ENCODE measurements at regions not wholly inside any gene's neighbourhood (a gene's known extent, or its start where the extent isn't known, plus 50 kb on each side); places are given as distances from the start of the nearest gene placed in this dataset.

- in situ Hi-C loops (cut with MboI), result no loop called here
- ChIA-PET CTCF (ENCODE audit: low intra/inter-chr PET ratio) (interaction anchor here (0.6 kb wide), 1 partner anchor 47 kb away, joined by 4 read pairs; no protein-coding TSS in a partner anchor), POLR2A (interaction anchor here (0.6 kb wide), 1 partner anchor 10 kb away, joined by 3 read pairs; no protein-coding TSS in a partner anchor)
- Histone ChIP-seq H3K4me3 (no peak overlapping the region), H3K9ac (ENCODE audit: insufficient read depth in 1 of 2, low read depth in 2 of 2, low read length in 2 of 2) (no peak overlapping the region), H3K27ac (ENCODE audit: extremely low read depth, low read depth, low read length) (no peak overlapping the region), H4K20me1 (replicated peaks; ENCODE audit: control insufficient read depth, insufficient read depth, low read length) (peaks cover 13% of the 10 kb centered on the region; the same call in 1 of the 2 replicates), H3K27me3 (ENCODE audit: control insufficient read depth in 2 of 2, insufficient read depth in 2 of 2, low read length in 2 of 2) (no peaks in the 10 kb centered on the region), H3K36me3 (ENCODE audit: control insufficient read depth, insufficient read depth, low read length) (peaks cover 24% of the 10 kb centered on the region; the same call in 1 of the 3 replicates), H3K4me1 (replicated peaks in 1 of 2; ENCODE audit: control insufficient read depth in 2 of 2, insufficient read depth in 2 of 2, low read length in 2 of 2) (peaks cover 0 to 42% of the 10 kb centered on the region in 2 experiments; a peak in 2 of 5 replicates), H2AFZ (ENCODE audit: low read depth, low read length) (no peak overlapping the region), H3K4me2 (ENCODE audit: insufficient read depth, low read length) (no peak overlapping the region), H3K9me1 (ENCODE audit: control insufficient read depth, insufficient read depth, low read length) (peaks cover 3% of the 10 kb centered on the region), H3K79me2 (ENCODE audit: control insufficient read depth, insufficient read depth, low read length) (peaks cover 36% of the 10 kb centered on the region), H3K9me3 (replicated peaks; ENCODE audit: control insufficient read depth, insufficient read depth, low read depth, low read length) (no peaks in the 10 kb centered on the region)
- ATAC-seq (no peak), FAIRE-seq (no peak), DNase-seq (ENCODE audit: extremely low read depth in 1 of 4, low spot score in 3 of 4) (no peak)
- no TSS peak for BruUV-seq (replicated peaks)
- WGBS (ENCODE audit: insufficient coverage, low coverage, missing lambda C conversion rate), result 89% methylated on average over 11 of the region's 11 CpGs
- intact Hi-C loops (cut with micrococcal nuclease), result no loop called here
- TF ChIP-seq, protein P1, sequence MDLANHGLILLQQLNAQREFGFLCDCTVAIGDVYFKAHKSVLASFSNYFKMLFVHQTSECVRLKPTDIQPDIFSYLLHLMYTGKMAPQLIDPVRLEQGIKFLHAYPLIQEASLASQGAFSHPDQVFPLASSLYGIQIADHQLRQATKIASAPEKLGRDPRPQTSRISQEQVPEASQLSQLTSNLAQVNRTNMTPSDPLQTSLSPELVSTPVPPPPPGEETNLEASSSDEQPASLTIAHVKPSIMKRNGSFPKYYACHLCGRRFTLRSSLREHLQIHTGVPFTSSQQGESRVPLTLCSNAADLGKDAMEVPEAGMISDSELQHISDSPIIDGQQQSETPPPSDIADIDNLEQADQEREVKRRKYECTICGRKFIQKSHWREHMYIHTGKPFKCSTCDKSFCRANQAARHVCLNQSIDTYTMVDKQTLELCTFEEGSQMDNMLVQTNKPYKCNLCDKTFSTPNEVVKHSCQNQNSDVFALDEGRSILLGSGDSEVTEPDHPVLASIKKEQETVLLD (IDR thresholded peaks at IDR 0.05), result no peak
- TF ChIP-seq ZNF76 (CRISPR knock-in tag; IDR thresholded peaks at IDR 0.05; ENCODE audit: borderline replicate concordance), result no peak
- no peak for TF ChIP-seq MCM3 (IDR thresholded peaks at IDR 0.05)
- TF ChIP-seq RBM39 (optimal IDR thresholded peaks at IDR 0.05; ENCODE audit: low read depth, low read length), result no peak
- TF ChIP-seq RBM17 (IDR thresholded peaks at IDR 0.05; ENCODE audit: borderline replicate concordance, low read depth, low read length), result no peak
- no peak for TF ChIP-seq BCLAF1 (IDR thresholded peaks at IDR 0.05; ENCODE audit: borderline replicate concordance in 1 of 2, control insufficient read depth in 1 of 2, low read depth in 2 of 2, low read length in 1 of 2)
- TF ChIP-seq ATF2 (CRISPR knock-in tag; IDR thresholded peaks at IDR 0.05), result no peak
- TF ChIP-seq ZNF274 (IDR thresholded peaks at IDR 0.05; ENCODE audit: borderline replicate concordance, low read depth, low read length), result no peak
- no peak for TF ChIP-seq ZNF23 (CRISPR knock-in tag; IDR thresholded peaks at IDR 0.05)
- TF ChIP-seq, protein P2, sequence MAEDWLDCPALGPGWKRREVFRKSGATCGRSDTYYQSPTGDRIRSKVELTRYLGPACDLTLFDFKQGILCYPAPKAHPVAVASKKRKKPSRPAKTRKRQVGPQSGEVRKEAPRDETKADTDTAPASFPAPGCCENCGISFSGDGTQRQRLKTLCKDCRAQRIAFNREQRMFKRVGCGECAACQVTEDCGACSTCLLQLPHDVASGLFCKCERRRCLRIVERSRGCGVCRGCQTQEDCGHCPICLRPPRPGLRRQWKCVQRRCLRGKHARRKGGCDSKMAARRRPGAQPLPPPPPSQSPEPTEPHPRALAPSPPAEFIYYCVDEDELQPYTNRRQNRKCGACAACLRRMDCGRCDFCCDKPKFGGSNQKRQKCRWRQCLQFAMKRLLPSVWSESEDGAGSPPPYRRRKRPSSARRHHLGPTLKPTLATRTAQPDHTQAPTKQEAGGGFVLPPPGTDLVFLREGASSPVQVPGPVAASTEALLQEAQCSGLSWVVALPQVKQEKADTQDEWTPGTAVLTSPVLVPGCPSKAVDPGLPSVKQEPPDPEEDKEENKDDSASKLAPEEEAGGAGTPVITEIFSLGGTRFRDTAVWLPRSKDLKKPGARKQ (CRISPR knock-in tag; IDR thresholded peaks at IDR 0.05), result no peak
- TF ChIP-seq EP300 (IDR thresholded peaks at IDR 0.05; ENCODE audit: low read length), result no peak
Measured at GRCh38 chr17:77478899-77479298, 338.1 kb downstream of the SEC14L1 start.
